ENCODE measurements at regions not wholly inside any gene's neighbourhood (a gene's known extent, or its start where the extent isn't known, plus 50 kb on each side); places are given as distances from the start of the nearest gene placed in this dataset.

GRCh38 chr13:50353651-50354415 is 338.6 kb downstream of the KCNRG start:
- TF ChIP-seq CTCF (IDR thresholded peaks at IDR 0.05) (no peak), POLR2A (IDR thresholded peaks at IDR 0.05) (no peak)

All from transverse colon (tissue), 3 donors.